Panc1 (cell line): ENCODE measurements at regions not wholly inside any gene's neighbourhood (a gene's known extent, or its start where the extent isn't known, plus 50 kb on each side); places are given as distances from the start of the nearest gene placed in this dataset.

Experiments used
- ATAC-seq: fragments of 200-7000 bp; cut with Tn5 transposase; 2 replicates; pipeline ENCODE4 v1.9.1; 2020; ENCODE audit warnings: mild to moderate bottlenecking, moderate library complexity
- BruUV-seq: library from RNA; stranded (reverse); fragments of 400-500 nt; replicated peaks from 2 replicates; lab custom pipeline; 2021; lab: Mats Ljungman, UMichigan
- CTCF ChIA-PET: fragments of 300-600 bp; sonication (Branson Sonifier 250); formaldehyde crosslinking; loops from one replicate; lab custom pipeline; 2022; ENCODE audit warnings: antibody characterized with exemption; lab: Charles Lee
- POLR2A ChIA-PET: fragments of 300-600 bp; sonication (Branson Sonifier 250); formaldehyde crosslinking; loops from one replicate; lab custom pipeline; 2022; ENCODE audit warnings: antibody characterized with exemption; lab: Charles Lee
- DNase-seq: peaks from one replicate; pipeline ENCODE4 v3.0.0-alpha.2; 2010; ENCODE audit warnings: low read depth, low spot score
- H3K27ac ChIP-seq: 2 replicates; pipeline ENCODE4 v1.5.1; 2011; ENCODE audit warnings: mild to moderate bottlenecking, low read length, inconsistent platforms
- H3K27me3 ChIP-seq: fragments of 200-500 bp; sonication (Bioruptor generic); 2 replicates; pipeline ENCODE4 v1.6.0; 2014; ENCODE audit warnings: low read length, inconsistent platforms; ENCODE audit not compliant: control insufficient read depth, insufficient read depth
- H3K36me3 ChIP-seq: fragments of 200-500 bp; sonication (Bioruptor generic); 2 replicates; pipeline ENCODE4 v1.5.1; 2014; ENCODE audit warnings: inconsistent platforms, mild to moderate bottlenecking, low read length, moderate library complexity; ENCODE audit not compliant: control insufficient read depth, insufficient read depth
- H3K4me1 ChIP-seq: 2 replicates; pipeline ENCODE4 v1.5.1; 2011; ENCODE audit warnings: inconsistent platforms, mild to moderate bottlenecking, low read length, moderate library complexity; ENCODE audit not compliant: control insufficient read depth, insufficient read depth
- H3K4me3 ChIP-seq, 2 experiments: 2 replicates each; pipeline ENCODE4 v1.5.1; 2011 to 2012; ENCODE audit warnings: low read depth in 2 of 2, low read length in 2 of 2, mild to moderate bottlenecking in 2 of 2, inconsistent platforms in 1 of 2, moderate library complexity in 1 of 2
- H3K9me3 ChIP-seq: fragments of 200-500 bp; sonication (Bioruptor generic); 2 replicates; pipeline ENCODE4 v1.5.1; 2014; ENCODE audit warnings: low read depth, mild to moderate bottlenecking, inconsistent platforms, low read length, moderate library complexity; ENCODE audit not compliant: control insufficient read depth, insufficient read depth
- CTCF ChIP-seq: fragments of 450-650 bp; IDR thresholded peaks from 2 replicates; pipeline ENCODE4 v1.5.1; 2017; ENCODE audit warnings: mild to moderate bottlenecking
- POLR2AphosphoS5 ChIP-seq: IDR thresholded peaks from 2 replicates; pipeline ENCODE4 v1.6.1; 2012; ENCODE audit warnings: mild to moderate bottlenecking, low read depth, low read length, moderate library complexity
- REST ChIP-seq, 2 experiments: IDR thresholded peaks; 2 replicates each; pipeline ENCODE4 v1.6.1; 2011 to 2012; ENCODE audit warnings: low read depth in 2 of 2, control low read depth in 1 of 2, low read length in 1 of 2, mild to moderate bottlenecking in 1 of 2, moderate library complexity in 1 of 2; ENCODE audit not compliant: insufficient read depth in 1 of 2
- SIN3A ChIP-seq: IDR thresholded peaks from 2 replicates; pipeline ENCODE4 v1.6.1; 2012; ENCODE audit warnings: low read depth, mild to moderate bottlenecking, low read length, moderate library complexity, borderline replicate concordance; ENCODE audit not compliant: insufficient read depth
- TCF7L2 ChIP-seq: IDR thresholded peaks from 2 replicates; pipeline ENCODE4 v1.6.1; 2011; ENCODE audit warnings: mild to moderate bottlenecking, low read depth, low read length, inconsistent platforms
- in situ Hi-C: cut with HindIII; loops from 2 replicates; pipeline ENCODE4 v1.10.0; 2016; ENCODE audit warnings: low sequenced_read_pairs, low pct_unique_long_range_greater_than_20kb
- intact Hi-C: fragments of 100-400 bp; cut with micrococcal nuclease; formaldehyde crosslinking; loops from one replicate; pipeline ENCODE4 v1.10.0; 2022; ENCODE audit not compliant: unreplicated experiment

GRCh38 chr20:23230766-23231385 lies 119.7 kb upstream of the NXT1 start:
- Histone ChIP-seq H3K4me1 (no peaks in the 10 kb centered on the region), H3K27me3 (no peaks in the 10 kb centered on the region), H3K27ac (no peak overlapping the region), H3K4me3 (no peak overlapping the region), H3K9me3 (no peaks in the 10 kb centered on the region), H3K36me3 (no peaks in the 10 kb centered on the region)
- in situ Hi-C loops (no loop called here), intact Hi-C loops (no loop called here)
- DNase-seq: no peak
- CTCF ChIA-PET: no interaction called here
- BruUV-seq: no TSS peak
- no peak for TF ChIP-seq SIN3A
- POLR2A ChIA-PET: no interaction called here
- ATAC-seq: no peak

- DNase-seq (no peak), ATAC-seq (no peak)
- Histone ChIP-seq H3K27ac (no peak overlapping the region), H3K4me3 (no peak overlapping the region), H3K4me1 (no peaks in the 10 kb centered on the region), H3K9me3 (no peaks in the 10 kb centered on the region), H3K27me3 (no peaks in the 10 kb centered on the region), H3K36me3 (no peaks in the 10 kb centered on the region)
- TF ChIP-seq TCF7L2: no peak
- no peak for TF ChIP-seq CTCF
- TF ChIP-seq SIN3A: no peak
- no peak for TF ChIP-seq REST (IDR thresholded peaks at IDR 0.05; ENCODE audit: insufficient read depth in 1 of 2, low read depth in 2 of 2, low read length in 1 of 2)
- TF ChIP-seq POLR2AphosphoS5: no peak
- CTCF ChIA-PET: no interaction called here
- POLR2A ChIA-PET: no interaction called here
- intact Hi-C loops (no loop called here), in situ Hi-C loops (no loop called here)
- no TSS peak for BruUV-seq
Observed at GRCh38 chr20:23229989-23230388, 120.6 kb upstream of the NXT1 start.

GRCh38 chr20:23228912-23229311 lies 121.7 kb upstream of the NXT1 start:
- no TSS peak for BruUV-seq
- ATAC-seq: no peak
- CTCF ChIA-PET: no interaction called here
- no peak overlapping the region for H3K4me3 ChIP-seq
- no peaks in the 10 kb centered on the region for H3K9me3 ChIP-seq
- no peak for DNase-seq
- no peak for TF ChIP-seq CTCF
- no peak for TF ChIP-seq SIN3A
- no peak for TF ChIP-seq REST (IDR thresholded peaks at IDR 0.05; ENCODE audit: insufficient read depth in 1 of 2, low read depth in 2 of 2, low read length in 1 of 2)
- no peak for TF ChIP-seq TCF7L2
- H3K4me1 ChIP-seq: no peaks in the 10 kb centered on the region
- no peaks in the 10 kb centered on the region for H3K36me3 ChIP-seq
- no peaks in the 10 kb centered on the region for H3K27me3 ChIP-seq
- intact Hi-C loops: no loop called here
- POLR2A ChIA-PET: no interaction called here
- no peak overlapping the region for H3K27ac ChIP-seq
- in situ Hi-C loops: no loop called here
